Immature natural killer cell (primary cell): ENCODE measurements at regions not wholly inside any gene's neighbourhood (a gene's known extent, or its start where the extent isn't known, plus 50 kb on each side); places are given as distances from the start of the nearest gene placed in this dataset.

Experiments used
- DNase-seq, 3 donors: peaks; one replicate each; pipeline ENCODE4 v3.0.0; 2022; ENCODE audit warnings: mixed read lengths in 1 of 3
- H3K27ac Mint-ChIP-seq, 6 donors: one replicate each; pipeline ENCODE4 v1.8.0; 2020; ENCODE audit warnings: mixed read lengths in 6 of 6, mild to moderate bottlenecking in 5 of 6, inconsistent platforms in 4 of 6, moderate library complexity in 3 of 6
- H3K27me3 Mint-ChIP-seq, 3 donors: one replicate each; pipeline ENCODE4 v1.8.0; 2020 to 2021; ENCODE audit warnings: low read depth in 3 of 3, mild to moderate bottlenecking in 3 of 3, mixed read lengths in 3 of 3, moderate library complexity in 3 of 3, inconsistent platforms in 1 of 3
- H3K36me3 Mint-ChIP-seq, 3 donors: one replicate each; pipeline ENCODE4 v1.8.0; 2020; ENCODE audit warnings: mixed read lengths in 3 of 3, inconsistent platforms in 2 of 3, mild to moderate bottlenecking in 2 of 3
- H3K4me1 Mint-ChIP-seq, 2 donors: one replicate each; pipeline ENCODE4 v1.8.0; 2020; ENCODE audit warnings: inconsistent platforms in 2 of 2, mild to moderate bottlenecking in 2 of 2, mixed read lengths in 2 of 2, moderate library complexity in 1 of 2
- H3K4me3 Mint-ChIP-seq, 5 donors: one replicate each; pipeline ENCODE4 v1.8.0; 2020; ENCODE audit warnings: mild to moderate bottlenecking in 5 of 5, mixed read lengths in 5 of 5, inconsistent platforms in 3 of 5, moderate library complexity in 3 of 5
- H3K9me3 Mint-ChIP-seq, 6 donors: one replicate each; pipeline ENCODE4 v1.8.0; 2020; ENCODE audit warnings: mild to moderate bottlenecking in 6 of 6, mixed read lengths in 6 of 6, inconsistent platforms in 4 of 6, moderate library complexity in 3 of 6

DNA sequence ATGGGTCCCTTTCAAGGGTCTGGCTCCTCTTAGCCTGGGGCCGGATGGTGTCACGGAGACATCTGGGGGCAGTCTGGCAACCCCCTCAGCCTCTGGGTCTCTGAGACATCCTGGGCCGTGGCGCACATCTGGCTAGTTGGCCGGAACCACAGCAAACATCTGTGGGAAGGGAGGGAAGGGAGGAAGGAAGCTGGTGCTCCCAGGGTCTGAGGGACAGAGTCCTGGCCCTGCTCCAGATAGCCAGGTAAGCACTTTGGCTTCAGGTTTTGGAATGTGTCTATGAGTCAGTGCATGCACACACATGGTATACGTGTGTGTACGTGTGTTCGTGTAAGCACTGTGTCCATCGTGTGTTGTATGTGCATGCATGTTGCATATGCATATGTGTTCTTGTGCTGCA, 225.1 kb downstream of the MN1 start:
- Mint-ChIP-seq H3K27me3 (peaks cover 7 to 9% (median 7%) of the 10 kb centered on the region in 3 donors), H3K4me1 (no peaks in the 10 kb centered on the region), H3K27ac (no peak overlapping the region), H3K9me3 (no peaks in the 10 kb centered on the region), H3K4me3 (no peak overlapping the region), H3K36me3 (no peaks in the 10 kb centered on the region)
- DNase-seq: no peak

DNA sequence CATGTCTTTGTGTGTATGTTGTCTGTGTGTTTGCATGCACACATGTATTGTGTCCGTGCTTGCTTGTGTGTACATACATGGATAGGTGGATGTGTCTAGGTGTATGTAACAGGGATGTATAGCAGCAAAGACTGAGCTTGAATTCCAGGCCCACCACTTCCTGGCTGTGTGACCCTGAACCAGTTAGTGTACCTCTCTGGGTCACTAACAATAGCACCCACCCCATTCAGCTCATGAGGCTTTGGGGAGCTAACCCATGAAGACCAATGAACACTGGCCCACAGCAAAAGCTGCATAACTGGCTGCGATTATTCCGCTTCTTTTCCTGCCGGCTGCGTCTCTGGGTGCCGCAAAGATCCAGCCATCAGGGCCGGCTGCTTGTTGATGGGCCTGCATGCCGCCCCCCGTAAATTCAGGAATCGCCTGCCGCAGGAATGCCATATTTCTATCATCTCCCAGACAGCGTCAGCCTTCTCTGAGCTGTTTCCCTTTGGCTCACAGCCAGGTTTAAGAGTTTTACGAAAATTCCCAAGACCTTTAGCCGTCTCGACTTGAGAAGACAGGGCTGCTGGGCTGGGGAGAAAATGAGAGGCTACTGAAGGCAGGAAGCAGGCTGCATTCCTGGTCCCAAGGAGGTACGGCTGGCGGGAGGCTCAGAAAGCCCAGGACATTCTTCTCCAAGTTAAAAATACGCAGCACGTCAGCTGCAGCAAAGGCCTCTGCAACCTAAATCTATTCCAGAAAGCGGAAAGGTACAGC, 224.6 kb downstream of the MN1 start:
- DNase-seq: no peak
- Mint-ChIP-seq H3K4me3 (no peak overlapping the region), H3K27me3 (peaks cover 5 to 11% (median 6%) of the 10 kb centered on the region in 3 donors), H3K4me1 (no peaks in the 10 kb centered on the region), H3K36me3 (no peaks in the 10 kb centered on the region), H3K9me3 (no peaks in the 10 kb centered on the region), H3K27ac (no peak overlapping the region)

DNA sequence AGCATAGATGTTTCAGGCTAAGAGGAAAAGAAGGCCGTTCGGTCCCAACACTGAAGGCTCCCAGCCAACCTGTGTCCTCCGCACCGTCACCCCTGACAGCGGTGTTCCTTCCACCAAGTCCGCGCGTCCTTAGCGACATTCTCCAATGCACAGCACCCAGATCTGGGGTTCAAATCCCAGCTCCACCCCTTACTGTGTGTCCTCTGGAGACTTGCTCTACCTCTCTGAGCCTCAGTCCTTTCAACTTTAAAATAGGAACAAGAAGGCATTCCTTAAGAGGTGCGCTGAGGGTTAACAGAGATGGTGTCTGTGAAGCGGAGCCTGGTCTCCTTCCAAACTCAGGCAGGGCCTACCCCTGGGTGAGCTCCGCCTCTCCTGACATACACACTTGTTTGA, 224.0 kb downstream of the MN1 start:
- Mint-ChIP-seq H3K27me3 (peaks cover 2 to 11% (median 4%) of the 10 kb centered on the region in 3 donors), H3K4me3 (no peak overlapping the region), H3K4me1 (no peaks in the 10 kb centered on the region), H3K27ac (no peak overlapping the region), H3K36me3 (no peaks in the 10 kb centered on the region), H3K9me3 (no peaks in the 10 kb centered on the region)
- no peak for DNase-seq

- Mint-ChIP-seq H3K36me3 (no peaks in the 10 kb centered on the region), H3K4me1 (no peaks in the 10 kb centered on the region), H3K27me3 (peaks cover 2 to 6% (median 2%) of the 10 kb centered on the region in 3 donors)
These were observed 222.5 kb downstream of the MN1 start for GRCh38 chr22:27578937-27579617.

DNA sequence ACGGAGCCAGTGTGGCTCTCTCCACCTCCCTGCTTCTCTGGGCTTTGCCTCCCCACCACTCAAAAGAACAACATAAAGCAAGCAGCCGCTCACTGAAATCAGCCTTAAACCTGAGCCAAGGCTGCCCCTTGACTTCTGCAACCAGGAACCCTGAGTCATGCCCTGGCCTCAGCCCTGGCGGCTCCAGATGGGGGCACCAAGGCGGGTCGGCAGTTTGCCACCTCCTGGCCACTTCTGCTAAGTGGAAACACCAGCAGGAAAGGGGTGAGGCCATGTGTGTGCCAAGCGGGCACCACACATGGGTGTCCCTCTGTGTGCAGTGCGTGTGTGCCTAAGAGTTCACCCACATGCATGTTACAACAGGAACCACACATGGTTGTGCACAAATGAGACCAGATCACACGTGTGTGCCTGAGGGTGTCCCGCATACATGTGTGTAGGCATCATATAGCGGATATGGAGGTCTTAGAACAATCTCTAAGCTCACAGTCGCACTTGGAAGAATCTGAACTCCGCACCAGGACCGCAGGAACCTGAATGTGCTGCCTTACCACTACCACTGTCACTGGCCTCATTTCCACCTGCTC, 221.2 kb downstream of the MN1 start:
- Mint-ChIP-seq H3K27me3 (peaks cover 2 to 6% (median 2%) of the 10 kb centered on the region in 3 donors), H3K27ac (no peak overlapping the region), H3K4me3 (no peak overlapping the region), H3K36me3 (no peaks in the 10 kb centered on the region), H3K4me1 (no peaks in the 10 kb centered on the region), H3K9me3 (no peaks in the 10 kb centered on the region)
- no peak for DNase-seq

More at GRCh38 chr22:27578937-27579617, 222.5 kb downstream of the MN1 start:
- no peak for DNase-seq
- Mint-ChIP-seq H3K4me3 (no peak overlapping the region), H3K27ac (no peak overlapping the region), H3K9me3 (no peaks in the 10 kb centered on the region)

- Mint-ChIP-seq H3K27ac (no peak overlapping the region), H3K4me1 (no peaks in the 10 kb centered on the region), H3K4me3 (no peak overlapping the region), H3K27me3 (peaks cover 2 to 6% (median 5%) of the 10 kb centered on the region in 3 donors), H3K36me3 (no peaks in the 10 kb centered on the region), H3K9me3 (no peaks in the 10 kb centered on the region)
- no peak for DNase-seq
These were observed 220.3 kb downstream of the MN1 start for GRCh38 chr22:27581236-27581635.

DNA sequence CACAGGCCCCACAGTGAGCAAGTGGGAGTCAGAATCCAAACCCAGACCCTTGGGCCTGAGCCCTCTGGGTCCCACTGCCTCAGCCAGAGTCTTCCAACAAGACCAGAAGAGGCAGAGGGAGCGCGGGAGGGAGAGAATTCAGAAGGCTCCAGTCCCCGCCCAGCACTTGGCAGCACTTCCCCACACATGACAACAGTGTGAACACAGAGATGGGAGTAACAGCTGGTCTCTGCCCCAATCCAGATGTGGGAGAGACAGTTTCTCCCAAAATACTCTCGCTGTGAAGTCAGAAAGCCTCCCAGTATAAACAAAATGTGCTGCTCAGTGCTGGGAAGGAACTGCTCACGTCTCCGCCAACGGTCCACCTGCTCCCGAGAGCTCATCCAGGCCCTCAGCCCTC, 219.9 kb downstream of the MN1 start:
- H3K36me3 Mint-ChIP-seq: no peaks in the 10 kb centered on the region
- peaks cover 2 to 6% (median 5%) of the 10 kb centered on the region in 3 donors for H3K27me3 Mint-ChIP-seq
- no peak overlapping the region for H3K27ac Mint-ChIP-seq
- H3K9me3 Mint-ChIP-seq: no peaks in the 10 kb centered on the region
- DNase-seq: no peak
- H3K4me1 Mint-ChIP-seq: no peaks in the 10 kb centered on the region
- H3K4me3 Mint-ChIP-seq: no peak overlapping the region

DNA sequence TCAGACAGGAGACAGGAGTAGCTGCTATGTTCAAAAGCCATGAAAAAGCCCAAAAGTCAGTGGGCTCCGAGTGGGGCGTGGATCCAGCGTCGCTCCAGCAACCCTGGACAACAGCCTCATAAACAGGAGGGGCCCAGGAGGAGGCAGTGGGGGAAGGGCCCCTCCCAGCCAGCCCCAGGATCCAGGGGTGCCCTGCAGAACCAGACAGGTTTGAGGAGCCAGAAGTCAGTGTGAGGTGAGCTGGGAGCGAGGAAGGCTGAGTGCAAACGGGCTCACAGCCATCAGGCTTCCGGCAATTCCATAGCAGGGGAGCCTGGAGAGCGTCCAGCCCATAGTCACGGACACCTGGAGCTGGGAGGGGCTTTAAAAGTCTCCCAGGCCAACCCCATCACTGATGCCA, 217.7 kb downstream of the MN1 start:
- no peak overlapping the region for H3K4me3 Mint-ChIP-seq
- H3K27me3 Mint-ChIP-seq: peaks cover 2 to 6% (median 6%) of the 10 kb centered on the region in 3 donors
- no peaks in the 10 kb centered on the region for H3K9me3 Mint-ChIP-seq
- no peak overlapping the region for H3K27ac Mint-ChIP-seq
- H3K4me1 Mint-ChIP-seq: no peaks in the 10 kb centered on the region
- H3K36me3 Mint-ChIP-seq: no peaks in the 10 kb centered on the region
- DNase-seq: no peak

DNA sequence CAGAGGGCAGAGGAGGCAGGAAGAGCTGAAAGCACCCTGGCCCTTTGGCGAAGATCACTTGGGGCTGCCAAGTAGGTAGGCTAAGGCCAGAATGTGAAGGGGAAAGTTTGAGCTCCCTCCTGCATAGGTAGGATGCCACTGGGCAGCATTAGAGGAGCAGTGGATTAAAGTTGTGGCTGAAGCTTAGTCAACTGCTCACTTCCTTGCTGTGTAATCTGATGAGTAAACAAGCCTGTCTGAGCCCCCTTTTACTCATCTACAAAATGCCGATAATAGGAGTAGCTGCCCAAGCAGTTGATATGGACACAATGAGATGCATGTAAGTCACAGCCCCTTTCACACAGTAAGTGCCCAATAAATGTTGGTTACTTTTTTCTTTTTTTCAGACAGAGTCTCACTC, 216.4 kb downstream of the MN1 start:
- Mint-ChIP-seq H3K9me3 (no peaks in the 10 kb centered on the region), H3K4me3 (no peak overlapping the region), H3K4me1 (no peaks in the 10 kb centered on the region), H3K36me3 (no peaks in the 10 kb centered on the region), H3K27ac (no peak overlapping the region), H3K27me3 (peaks cover 2 to 6% (median 2%) of the 10 kb centered on the region in 3 donors)
- no peak for DNase-seq

GRCh38 chr22:27588268-27588667, 213.3 kb downstream of the MN1 start:
- H3K9me3 Mint-ChIP-seq: no peaks in the 10 kb centered on the region
- no peak overlapping the region for H3K4me3 Mint-ChIP-seq
- H3K36me3 Mint-ChIP-seq: no peaks in the 10 kb centered on the region
- no peak for DNase-seq
- peaks cover 0 to 6% (median 0%) of the 10 kb centered on the region in 3 donors for H3K27me3 Mint-ChIP-seq
- no peak overlapping the region for H3K27ac Mint-ChIP-seq
- H3K4me1 Mint-ChIP-seq: no peaks in the 10 kb centered on the region

DNA sequence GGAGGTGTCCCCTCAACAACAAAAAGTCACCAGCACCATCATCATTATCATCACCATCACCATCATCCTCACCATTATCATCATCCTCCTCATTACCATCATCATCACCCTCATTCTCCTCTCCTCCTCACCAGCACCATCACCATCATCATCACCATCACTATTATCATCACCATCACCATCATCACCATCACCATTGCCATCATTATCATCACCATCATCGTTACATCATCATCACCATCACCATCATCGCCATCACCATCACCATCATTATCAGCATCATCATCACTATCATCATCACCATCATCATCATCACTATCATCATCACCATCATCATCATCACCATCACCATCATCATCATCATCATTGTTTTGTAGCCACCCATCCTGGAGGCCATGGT, 212.6 kb downstream of the MN1 start:
- no peak overlapping the region for H3K4me3 Mint-ChIP-seq
- no peak overlapping the region for H3K27ac Mint-ChIP-seq
- no peaks in the 10 kb centered on the region for H3K4me1 Mint-ChIP-seq
- H3K36me3 Mint-ChIP-seq: no peaks in the 10 kb centered on the region
- no peaks in the 10 kb centered on the region for H3K9me3 Mint-ChIP-seq
- peaks cover 0 to 6% (median 0%) of the 10 kb centered on the region in 3 donors for H3K27me3 Mint-ChIP-seq
- no peak for DNase-seq

DNA sequence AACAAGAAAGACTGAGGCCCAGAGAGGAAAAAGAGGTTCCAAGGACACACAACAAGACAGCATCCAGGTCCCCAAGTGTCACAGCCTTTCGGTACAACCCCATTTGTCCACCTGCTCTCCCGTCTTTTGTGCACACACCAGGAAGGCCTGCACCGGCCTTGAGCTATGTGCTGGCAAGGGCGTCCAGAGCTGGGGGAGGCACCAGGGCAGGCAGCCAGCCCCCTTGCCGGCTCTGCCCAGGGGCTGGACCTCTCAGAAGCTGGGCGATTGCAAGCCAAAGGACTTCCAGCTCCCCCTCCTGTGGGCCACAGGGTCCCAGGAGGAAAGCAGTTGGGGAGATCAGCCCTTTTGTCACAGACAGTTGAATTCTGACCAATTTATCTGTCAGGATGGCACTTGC, 210.5 kb downstream of the MN1 start:
- no peaks in the 10 kb centered on the region for H3K9me3 Mint-ChIP-seq
- DNase-seq: no peak
- H3K36me3 Mint-ChIP-seq: no peaks in the 10 kb centered on the region
- H3K27me3 Mint-ChIP-seq: peaks cover 0 to 4% (median 0%) of the 10 kb centered on the region in 3 donors
- H3K4me3 Mint-ChIP-seq: no peak overlapping the region
- H3K27ac Mint-ChIP-seq: no peak overlapping the region
- H3K4me1 Mint-ChIP-seq: no peaks in the 10 kb centered on the region

DNA sequence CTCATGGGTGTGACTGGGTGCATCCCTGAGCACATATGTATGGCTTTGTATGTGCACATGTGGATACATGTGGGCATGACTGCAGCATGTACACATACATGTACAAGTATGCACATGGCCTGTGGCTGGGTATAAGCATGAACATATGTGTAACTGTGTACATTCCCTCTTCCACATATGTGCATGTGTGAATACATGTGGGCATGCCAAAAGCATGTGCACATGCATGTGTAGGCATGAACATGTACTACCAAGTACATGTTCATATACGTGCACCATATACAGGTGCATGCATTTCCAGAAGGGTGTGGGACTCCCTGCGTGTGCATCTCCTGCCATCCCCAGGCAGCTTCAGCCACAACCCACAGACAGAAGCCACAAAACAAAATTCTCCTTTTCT, 208.2 kb downstream of the MN1 start:
- Mint-ChIP-seq H3K36me3 (no peaks in the 10 kb centered on the region), H3K9me3 (no peaks in the 10 kb centered on the region), H3K27ac (no peak overlapping the region), H3K4me3 (no peak overlapping the region), H3K4me1 (no peaks in the 10 kb centered on the region), H3K27me3 (no peaks in the 10 kb centered on the region)
- no peak for DNase-seq

GRCh38 chr22:27594020-27594419, 207.5 kb downstream of the MN1 start:
- H3K9me3 Mint-ChIP-seq: no peaks in the 10 kb centered on the region
- DNase-seq: no peak
- H3K4me1 Mint-ChIP-seq: no peaks in the 10 kb centered on the region
- H3K36me3 Mint-ChIP-seq: no peaks in the 10 kb centered on the region
- H3K27ac Mint-ChIP-seq: no peak overlapping the region
- no peaks in the 10 kb centered on the region for H3K27me3 Mint-ChIP-seq
- no peak overlapping the region for H3K4me3 Mint-ChIP-seq
